Left ventricle myocardium inferior (tissue), 1 donor: ENCODE measurements at regions not wholly inside any gene's neighbourhood (a gene's known extent, or its start where the extent isn't known, plus 50 kb on each side); places are given as distances from the start of the nearest gene placed in this dataset.

ENCODE experiments used
- DNase-seq: peaks from one replicate; pipeline ENCODE4 v3.0.0-alpha.2; 2020
- H3K27ac ChIP-seq: fragments of 200-600 bp; replicated peaks from 2 replicates; pipeline ENCODE4 v1.8.0; 2021
- H3K27me3 ChIP-seq: fragments of 200-600 bp; 2 replicates; pipeline ENCODE4 v1.8.0; 2021; ENCODE audit warnings: low read depth
- H3K36me3 ChIP-seq: fragments of 200-600 bp; 2 replicates; pipeline ENCODE4 v1.8.0; 2021
- H3K4me1 ChIP-seq: fragments of 200-600 bp; 2 replicates; pipeline ENCODE4 v1.8.0; 2021
- H3K4me3 ChIP-seq: fragments of 200-600 bp; 2 replicates; pipeline ENCODE4 v1.8.0; 2021; ENCODE audit warnings: mild to moderate bottlenecking, moderate library complexity
- H3K9me3 ChIP-seq: fragments of 200-600 bp; replicated peaks from 2 replicates; pipeline ENCODE4 v1.8.0; 2021
- intact Hi-C: fragments of 100-400 bp; cut with micrococcal nuclease; formaldehyde crosslinking; loops from one replicate; pipeline ENCODE4 v1.11.0; 2022
- TF ChIP-seq, protein P1 (sequence below): fragments of 200-600 bp; IDR thresholded peaks from 2 replicates; pipeline ENCODE4 v1.8.0; 2021; ENCODE audit warnings: antibody characterized with exemption, mild to moderate bottlenecking, borderline replicate concordance
- donor health status: DM: no; HTN: yes; CAD: no; lungs with severe emphysema.

DNA sequence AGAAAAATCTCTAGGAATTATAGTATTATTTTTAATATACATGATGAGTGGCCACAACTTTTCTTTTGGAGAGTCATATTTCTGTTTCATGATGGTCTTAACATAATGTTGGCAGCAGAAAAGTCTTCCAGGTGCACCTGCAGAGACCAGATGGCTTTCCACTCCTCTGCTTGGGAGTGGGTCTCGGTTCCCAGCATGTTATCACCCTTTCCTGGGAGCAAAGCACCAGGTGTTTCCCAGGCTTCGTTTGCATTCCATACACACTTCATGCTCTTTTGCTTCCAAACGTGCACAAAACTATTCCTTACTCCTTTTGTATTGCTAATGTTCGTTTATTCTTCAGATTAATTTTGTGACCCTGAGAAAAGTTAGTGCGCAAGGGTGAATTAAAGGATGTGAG lies 305.2 kb downstream of the CDH2 start:
- intact Hi-C loops: no loop called here
- DNase-seq: no peak
- TF ChIP-seq, protein P1, sequence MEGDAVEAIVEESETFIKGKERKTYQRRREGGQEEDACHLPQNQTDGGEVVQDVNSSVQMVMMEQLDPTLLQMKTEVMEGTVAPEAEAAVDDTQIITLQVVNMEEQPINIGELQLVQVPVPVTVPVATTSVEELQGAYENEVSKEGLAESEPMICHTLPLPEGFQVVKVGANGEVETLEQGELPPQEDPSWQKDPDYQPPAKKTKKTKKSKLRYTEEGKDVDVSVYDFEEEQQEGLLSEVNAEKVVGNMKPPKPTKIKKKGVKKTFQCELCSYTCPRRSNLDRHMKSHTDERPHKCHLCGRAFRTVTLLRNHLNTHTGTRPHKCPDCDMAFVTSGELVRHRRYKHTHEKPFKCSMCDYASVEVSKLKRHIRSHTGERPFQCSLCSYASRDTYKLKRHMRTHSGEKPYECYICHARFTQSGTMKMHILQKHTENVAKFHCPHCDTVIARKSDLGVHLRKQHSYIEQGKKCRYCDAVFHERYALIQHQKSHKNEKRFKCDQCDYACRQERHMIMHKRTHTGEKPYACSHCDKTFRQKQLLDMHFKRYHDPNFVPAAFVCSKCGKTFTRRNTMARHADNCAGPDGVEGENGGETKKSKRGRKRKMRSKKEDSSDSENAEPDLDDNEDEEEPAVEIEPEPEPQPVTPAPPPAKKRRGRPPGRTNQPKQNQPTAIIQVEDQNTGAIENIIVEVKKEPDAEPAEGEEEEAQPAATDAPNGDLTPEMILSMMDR: no peak
- Histone ChIP-seq H3K4me1 (no peaks in the 10 kb centered on the region), H3K27ac (no peak overlapping the region), H3K9me3 (no peaks in the 10 kb centered on the region), H3K36me3 (no peaks in the 10 kb centered on the region), H3K27me3 (no peaks in the 10 kb centered on the region), H3K4me3 (no peak overlapping the region)

GRCh38 chr18:27869735-27870134 lies 307.2 kb downstream of the CDH2 start:
- no peak for DNase-seq
- H3K36me3 ChIP-seq: no peaks in the 10 kb centered on the region
- no peaks in the 10 kb centered on the region for H3K9me3 ChIP-seq
- H3K27ac ChIP-seq: no peak overlapping the region
- H3K4me3 ChIP-seq: no peak overlapping the region
- intact Hi-C loops: no loop called here
- H3K4me1 ChIP-seq: no peaks in the 10 kb centered on the region
- TF ChIP-seq, protein P1: no peak
- no peaks in the 10 kb centered on the region for H3K27me3 ChIP-seq

- DNase-seq: no peak
- Histone ChIP-seq H3K27ac (no peak overlapping the region), H3K9me3 (no peaks in the 10 kb centered on the region), H3K36me3 (no peaks in the 10 kb centered on the region), H3K4me3 (no peak overlapping the region), H3K27me3 (no peaks in the 10 kb centered on the region), H3K4me1 (peaks cover 23% of the 10 kb centered on the region)
- intact Hi-C loops: no loop called here
- TF ChIP-seq, protein P1: no peak
Measured at GRCh38 chr18:27865431-27865830, 311.5 kb downstream of the CDH2 start.

DNA sequence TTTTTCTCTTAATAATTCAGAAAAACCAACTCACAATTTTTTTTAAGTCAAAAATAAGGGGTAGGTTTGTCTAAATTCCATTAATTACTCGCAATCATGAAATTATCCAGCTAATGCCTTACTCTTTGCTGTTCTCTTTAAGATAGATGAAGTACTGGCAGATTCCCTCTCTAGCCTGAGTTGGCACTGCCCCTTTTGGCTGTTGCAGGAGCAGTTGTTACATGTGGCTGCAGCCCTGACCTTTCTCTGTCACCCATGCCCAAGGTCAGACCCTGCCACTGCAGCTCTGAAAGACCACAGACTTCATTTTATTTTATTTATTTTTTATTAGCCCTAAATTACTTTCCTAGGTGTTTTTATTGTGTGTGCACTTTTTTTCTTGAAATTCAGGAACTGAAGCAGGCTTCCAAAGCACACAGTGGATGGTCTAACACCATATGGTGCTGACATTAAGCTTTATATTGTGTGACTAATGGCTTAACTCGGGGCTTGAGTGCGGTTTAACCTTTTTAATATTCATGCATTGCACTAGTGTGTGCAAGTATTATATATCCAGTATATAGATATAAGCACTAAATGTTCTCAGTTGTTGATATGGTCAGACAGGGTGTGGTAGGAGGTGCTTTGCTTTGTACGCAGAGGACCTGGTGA lies 313.0 kb downstream of the CDH2 start:
- Histone ChIP-seq H3K4me3 (no peak overlapping the region), H3K27ac (no peak overlapping the region), H3K4me1 (peaks cover 33% of the 10 kb centered on the region), H3K27me3 (no peaks in the 10 kb centered on the region), H3K36me3 (no peaks in the 10 kb centered on the region), H3K9me3 (no peaks in the 10 kb centered on the region)
- TF ChIP-seq, protein P1: no peak
- intact Hi-C loops: no loop called here
- no peak for DNase-seq

DNA sequence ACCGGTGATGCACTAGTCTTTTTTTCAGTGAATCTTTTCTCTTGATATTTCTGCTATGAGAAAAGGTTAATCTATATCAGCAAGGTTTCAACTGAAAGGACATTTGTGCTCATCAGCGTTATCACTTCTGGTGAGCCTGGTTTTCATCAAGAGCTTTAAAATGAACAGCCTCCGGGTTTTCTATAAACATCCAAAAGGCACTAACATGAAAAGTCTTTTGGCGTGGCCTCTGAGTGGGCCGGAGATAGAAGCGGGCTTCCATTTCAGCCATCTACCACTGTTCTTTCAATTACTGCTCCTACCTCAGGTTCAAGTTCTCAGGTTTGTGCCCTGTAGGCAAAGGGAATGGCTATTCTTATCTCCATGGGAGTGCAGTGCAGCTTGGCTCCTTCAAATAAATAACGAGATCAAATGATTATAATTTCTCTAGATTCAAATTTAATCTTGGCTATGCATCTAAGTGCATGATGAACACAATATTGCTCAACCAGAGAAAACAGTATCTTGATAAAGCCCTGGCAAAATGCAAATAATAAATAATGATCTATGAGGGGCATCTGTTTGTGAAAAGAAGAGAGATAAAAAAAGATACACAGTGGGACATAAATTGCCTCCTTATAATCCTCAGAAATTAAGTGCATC lies 314.8 kb downstream of the CDH2 start:
- DNase-seq: no peak
- peaks cover 43% of the 10 kb centered on the region for H3K4me1 ChIP-seq
- H3K4me3 ChIP-seq: no peak overlapping the region
- peak overlapping the region; percentile 60 for H3K27ac ChIP-seq
- H3K36me3 ChIP-seq: no peaks in the 10 kb centered on the region
- TF ChIP-seq, protein P1: no peak
- H3K9me3 ChIP-seq: no peaks in the 10 kb centered on the region
- intact Hi-C loops: no loop called here
- H3K27me3 ChIP-seq: no peaks in the 10 kb centered on the region
